ENCODE measurements at regions not wholly inside any gene's neighbourhood (a gene's known extent, or its start where the extent isn't known, plus 50 kb on each side); places are given as distances from the start of the nearest gene placed in this dataset.
"Not testable (repeated sequence)": the region's sequence is repeated elsewhere in the genome, so short reads cannot be mapped to it uniquely, and the experiment has no call there.

- no peak for FAIRE-seq
Observed at GRCh38 chr4:95898226-95898625, 58.3 kb downstream of the PDHA2 start.

GRCh38 chr4:95909211-95909610 is 69.3 kb downstream of the PDHA2 start:
- DNase-seq (ENCODE audit: low spot score) (no peak), FAIRE-seq (no peak)

More at GRCh38 chr4:95898226-95898625, 58.3 kb downstream of the PDHA2 start:
- no peak for DNase-seq (ENCODE audit: low spot score)

- no peak for FAIRE-seq
- no peak for DNase-seq (ENCODE audit: low spot score)
Observed at GRCh38 chr4:95910749-95911148, 70.9 kb downstream of the PDHA2 start.

GRCh38 chr4:95921470-95921869 is 81.6 kb downstream of the PDHA2 start:
- DNase-seq (ENCODE audit: low spot score) = no peak
- no peak for FAIRE-seq

GRCh38 chr4:95929448-95930064 is 89.7 kb downstream of the PDHA2 start:
- FAIRE-seq (no peak), DNase-seq (ENCODE audit: low spot score) (no peak)

- no peak for DNase-seq (ENCODE audit: low spot score)
- no peak for FAIRE-seq
Observed at GRCh38 chr4:95939141-95939540, 99.2 kb downstream of the PDHA2 start.

GRCh38 chr4:95949136-95949765 is 109.4 kb downstream of the PDHA2 start:
- FAIRE-seq (no peak), DNase-seq (ENCODE audit: low spot score) (no peak)

- FAIRE-seq = no peak
Observed at GRCh38 chr4:95949808-95950207, 109.9 kb downstream of the PDHA2 start.

GRCh38 chr4:95952538-95952937 is 112.6 kb downstream of the PDHA2 start:
- not testable (repeated sequence) for FAIRE-seq; DNase-seq (ENCODE audit: low spot score)

More at GRCh38 chr4:95949808-95950207, 109.9 kb downstream of the PDHA2 start:
- DNase-seq (ENCODE audit: low spot score) = no peak

GRCh38 chr4:95956094-95956493 is 116.2 kb downstream of the PDHA2 start:
- no peak for FAIRE-seq
- DNase-seq (ENCODE audit: low spot score) = no peak

- FAIRE-seq (no peak), DNase-seq (ENCODE audit: low spot score) (no peak)
Observed at GRCh38 chr4:95957054-95957453, 117.2 kb downstream of the PDHA2 start.

GRCh38 chr4:95957759-95958158 is 117.9 kb downstream of the PDHA2 start:
- DNase-seq (ENCODE audit: low spot score) (no peak), FAIRE-seq (no peak)

GRCh38 chr4:95959182-95959581 is 119.3 kb downstream of the PDHA2 start:
- no peak for DNase-seq (ENCODE audit: low spot score)
- FAIRE-seq = no peak

- DNase-seq (ENCODE audit: low spot score) (no peak), FAIRE-seq (no peak)
Observed at GRCh38 chr4:95959633-95960032, 119.7 kb downstream of the PDHA2 start.

- DNase-seq (ENCODE audit: low spot score) = no peak
- FAIRE-seq = no peak
Observed at GRCh38 chr4:95963456-95963855, 123.6 kb downstream of the PDHA2 start.

GRCh38 chr4:95979961-95980876 is 140.3 kb downstream of the PDHA2 start:
- FAIRE-seq = no peak

GRCh38 chr4:95980877-95981360 is 141.0 kb downstream of the PDHA2 start:
- no peak for FAIRE-seq
- no peak for DNase-seq (ENCODE audit: low spot score)

More at GRCh38 chr4:95979961-95980876, 140.3 kb downstream of the PDHA2 start:
- DNase-seq (ENCODE audit: low spot score) = no peak

GRCh38 chr4:95981591-95981990 is 141.7 kb downstream of the PDHA2 start:
- no peak for DNase-seq (ENCODE audit: low spot score)
- no peak for FAIRE-seq

- FAIRE-seq (no peak), DNase-seq (ENCODE audit: low spot score) (no peak)
Observed at GRCh38 chr4:95982516-95982915, 142.6 kb downstream of the PDHA2 start.

- no peak for DNase-seq (ENCODE audit: low spot score)
- no peak for FAIRE-seq
Observed at GRCh38 chr4:95984081-95984480, 144.2 kb downstream of the PDHA2 start.

- no peak for FAIRE-seq
- DNase-seq (ENCODE audit: low spot score) = no peak
Observed at GRCh38 chr4:95985051-95985450, 145.2 kb downstream of the PDHA2 start.

All from RCC 7860 (cell line).